ENCODE measurements at regions not wholly inside any gene's neighbourhood (a gene's known extent, or its start where the extent isn't known, plus 50 kb on each side); places are given as distances from the start of the nearest gene placed in this dataset.
"Not testable (repeated sequence)": the region's sequence is repeated elsewhere in the genome, so short reads cannot be mapped to it uniquely, and the experiment has no call there.

DNA sequence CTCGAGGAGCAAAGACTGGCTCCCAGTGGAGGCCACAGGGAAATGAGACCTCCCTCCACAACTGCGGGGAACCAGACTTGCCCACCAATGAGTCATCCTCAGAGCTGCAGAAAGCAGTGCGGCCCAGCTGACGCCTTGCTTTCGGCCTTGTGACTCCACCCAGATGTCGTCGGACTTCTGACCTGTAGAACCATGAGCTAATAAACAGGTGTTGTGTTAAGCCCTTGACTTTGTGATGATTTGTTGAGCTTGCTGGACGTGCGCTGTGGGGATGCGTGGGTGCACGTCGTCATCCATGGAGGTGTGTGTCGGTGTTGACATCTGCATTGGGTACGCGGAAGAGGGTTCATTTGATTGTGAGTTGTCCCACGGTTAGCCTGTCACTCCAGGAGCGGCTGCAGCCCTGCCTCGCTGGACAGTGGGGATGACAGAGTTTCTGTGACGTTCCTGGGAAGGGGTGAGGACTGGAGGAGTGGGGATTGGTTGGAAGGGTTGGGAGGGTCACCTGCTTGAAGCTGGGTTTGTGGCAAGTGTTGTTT, 154.1 kb downstream of the SH3BP4 start:
- DNase-seq: no peak

- peak; percentile 80 for DNase-seq
Measured at GRCh38 chr2:235106874-235107639, 155.2 kb downstream of the SH3BP4 start.

- no peak for DNase-seq
Measured at GRCh38 chr2:235107640-235107951, 155.8 kb downstream of the SH3BP4 start.

- not testable (repeated sequence) for DNase-seq
Measured at GRCh38 chr2:235109561-235109960, 157.7 kb downstream of the SH3BP4 start.

DNA sequence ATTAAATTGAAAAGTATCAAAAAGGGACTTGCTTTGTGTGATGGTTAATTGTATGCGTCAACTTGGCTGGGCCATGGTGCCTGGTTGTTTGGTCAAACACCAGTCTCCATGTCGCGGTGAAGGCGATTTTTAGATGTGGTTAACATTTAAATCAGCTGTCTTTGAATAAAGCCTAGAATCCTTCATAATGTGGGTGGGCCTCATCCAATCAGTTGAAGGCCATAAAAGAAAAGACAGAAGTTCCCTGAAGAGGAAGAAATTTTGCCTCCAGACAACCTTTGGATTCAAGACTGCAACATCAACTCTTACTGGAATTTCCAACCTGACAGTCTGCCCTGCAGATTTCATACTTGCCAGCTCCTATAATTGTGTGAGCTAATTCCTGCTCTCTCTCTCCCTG, 160.5 kb downstream of the SH3BP4 start:
- no peak for DNase-seq

DNA sequence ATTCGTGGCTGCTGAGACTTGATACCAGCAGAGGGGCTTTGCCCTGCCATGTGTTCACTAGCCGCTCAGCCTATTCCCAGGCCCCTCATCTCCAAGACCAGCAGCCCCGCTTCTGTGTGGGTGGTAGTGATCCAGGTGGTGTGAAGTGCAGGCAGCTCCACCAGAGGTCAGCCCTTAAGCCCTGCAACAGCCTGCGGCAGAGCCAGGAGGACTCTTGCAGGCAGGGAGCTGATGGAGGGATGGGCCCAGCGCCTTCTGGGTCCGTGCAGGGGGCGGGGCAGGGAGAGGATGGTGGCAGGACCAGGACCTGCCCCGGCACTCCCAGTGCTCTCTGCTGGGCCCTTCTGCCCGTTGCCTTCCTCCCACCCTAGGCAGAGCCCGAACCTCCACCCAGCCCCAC, 162.0 kb downstream of the SH3BP4 start:
- DNase-seq: no peak

GRCh38 chr2:235114286-235114685, 162.5 kb downstream of the SH3BP4 start:
- no peak for DNase-seq

DNA sequence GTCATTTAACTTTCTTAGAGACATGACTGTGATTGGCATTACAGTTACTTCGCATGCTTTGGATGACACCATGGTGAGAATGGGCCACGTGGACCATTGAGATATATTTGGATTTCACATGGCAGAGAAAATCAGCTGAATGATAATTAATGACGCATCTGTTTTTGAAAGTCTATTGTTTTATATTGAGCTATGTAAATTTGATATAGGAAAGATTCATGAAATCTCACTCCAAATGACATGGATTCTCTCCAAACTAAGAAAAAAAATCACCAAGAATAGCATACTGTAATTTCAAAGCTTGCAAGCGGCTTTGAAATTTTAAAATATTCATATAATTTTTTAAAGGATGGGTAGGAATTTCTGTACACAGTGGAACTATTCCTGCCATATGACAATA, 163.7 kb downstream of the SH3BP4 start:
- no peak for DNase-seq

DNA sequence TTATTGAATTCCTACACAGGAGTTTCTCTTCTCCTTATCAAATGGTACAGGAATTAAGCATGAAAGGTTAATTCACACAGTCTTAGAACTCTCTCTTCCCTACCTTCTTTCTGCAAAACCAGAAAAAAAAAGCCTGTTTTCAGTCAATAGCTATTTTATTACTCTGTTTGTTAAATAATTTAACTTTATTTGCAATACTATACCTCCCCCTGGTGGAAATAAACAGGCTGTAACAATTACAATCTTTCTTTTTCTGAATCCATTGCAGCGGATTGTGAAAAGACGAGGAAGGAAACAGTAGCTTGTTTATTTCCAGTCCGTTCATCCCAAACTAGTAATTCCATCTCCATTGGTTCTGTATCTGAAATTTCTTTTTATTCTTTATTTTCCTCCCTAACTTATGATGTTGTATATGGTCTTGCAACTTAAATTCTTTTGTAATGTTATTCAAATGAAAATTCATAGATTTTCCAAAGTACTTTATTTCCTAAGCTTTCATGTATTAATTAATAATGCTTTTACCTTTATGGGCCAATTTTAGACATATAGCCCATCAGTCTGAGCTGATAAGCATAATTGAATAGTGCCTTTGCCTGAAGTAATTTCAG, 165.2 kb downstream of the SH3BP4 start:
- DNase-seq: peak; percentile 66

- no peak for DNase-seq
Measured at GRCh38 chr2:235126768-235127167, 175.0 kb downstream of the SH3BP4 start.

GRCh38 chr2:235127931-235128330, 176.1 kb downstream of the SH3BP4 start:
- no peak for DNase-seq

DNA sequence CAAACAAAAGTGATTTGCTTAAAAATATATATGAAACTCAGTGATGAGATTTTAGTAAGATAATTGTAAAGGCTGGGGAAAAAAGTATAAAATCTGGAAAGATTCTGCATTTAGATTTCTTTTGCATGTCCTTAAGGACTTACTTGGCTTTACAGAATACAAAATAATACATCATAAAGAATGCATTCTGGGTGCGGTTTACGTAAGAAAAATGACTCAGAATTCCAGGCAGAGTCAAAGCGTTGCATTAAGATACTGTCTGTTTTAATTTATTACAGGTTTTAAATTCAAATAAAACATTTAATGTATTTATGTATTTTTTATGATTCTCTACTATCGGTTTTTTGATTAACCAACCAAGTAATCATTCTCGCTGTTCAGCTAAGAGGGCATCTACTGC, 178.0 kb downstream of the SH3BP4 start:
- DNase-seq: no peak

DNA sequence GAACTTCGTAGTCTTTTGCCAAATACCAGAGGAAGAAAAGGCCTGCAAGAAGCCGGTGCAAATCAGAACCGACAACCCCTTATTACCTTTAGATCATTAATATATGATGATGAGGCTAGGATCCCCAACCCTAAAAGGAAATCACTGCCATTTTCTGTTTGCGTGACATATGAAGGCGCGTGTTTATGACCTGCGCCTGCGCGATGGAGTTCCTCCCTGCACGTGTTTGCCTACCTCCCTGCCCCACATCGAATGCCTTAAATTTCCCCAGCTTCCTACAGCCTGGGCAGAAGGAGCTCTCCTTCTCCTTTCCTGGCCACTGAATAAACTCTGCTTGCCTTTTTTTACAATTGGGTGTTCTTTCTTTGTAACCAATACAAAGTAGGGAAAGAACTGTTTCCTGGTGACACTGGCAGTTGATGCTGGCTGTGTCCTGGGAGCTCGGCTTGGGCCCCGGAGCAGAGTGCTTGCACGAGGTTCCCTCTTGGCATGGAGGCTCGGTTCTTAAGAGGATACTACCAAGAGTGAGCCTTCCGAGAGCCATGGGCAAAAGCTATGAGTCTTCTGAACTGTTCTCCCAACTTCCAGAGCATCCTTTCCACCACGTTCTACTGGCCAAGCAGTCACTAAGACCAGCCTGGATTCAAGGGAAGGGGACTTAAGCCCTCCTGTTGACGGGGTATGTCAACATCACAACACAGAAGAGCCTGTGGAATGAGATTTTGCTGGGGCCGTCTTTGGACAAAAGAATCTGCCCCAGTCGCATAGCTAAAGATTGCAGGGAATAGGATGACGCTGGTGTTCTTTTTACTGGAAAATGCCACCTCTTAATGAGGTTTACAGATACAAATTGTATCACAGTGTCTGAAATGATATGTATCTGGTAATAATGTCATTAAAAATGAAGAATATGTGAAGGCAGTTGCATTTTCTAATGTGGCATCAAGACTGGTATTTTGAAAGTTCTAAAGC, 179.8 kb downstream of the SH3BP4 start:
- peak; percentile 35 for DNase-seq

GRCh38 chr2:235132651-235133050, 180.8 kb downstream of the SH3BP4 start:
- DNase-seq: no peak

GRCh38 chr2:235133837-235134236, 182.0 kb downstream of the SH3BP4 start:
- DNase-seq: no peak

DNA sequence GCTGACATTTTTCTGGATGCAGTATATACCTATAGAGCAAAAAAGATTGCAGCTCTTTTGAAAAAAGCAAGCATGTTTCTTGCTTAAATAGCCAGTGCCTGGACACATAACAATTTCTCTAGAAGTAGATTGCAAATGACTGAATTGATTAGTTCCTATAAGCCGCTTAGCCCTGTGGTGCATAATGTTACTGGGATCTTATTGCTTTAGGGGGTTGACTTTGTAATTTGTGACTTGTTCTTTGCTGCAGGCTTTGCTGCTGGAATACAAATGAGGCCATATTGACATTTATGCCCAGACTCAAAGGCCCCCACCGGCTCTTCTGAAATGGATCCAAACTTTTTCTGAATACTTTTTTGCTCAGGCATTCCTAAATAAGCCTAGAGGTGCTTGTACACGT, 182.6 kb downstream of the SH3BP4 start:
- no peak for DNase-seq

DNA sequence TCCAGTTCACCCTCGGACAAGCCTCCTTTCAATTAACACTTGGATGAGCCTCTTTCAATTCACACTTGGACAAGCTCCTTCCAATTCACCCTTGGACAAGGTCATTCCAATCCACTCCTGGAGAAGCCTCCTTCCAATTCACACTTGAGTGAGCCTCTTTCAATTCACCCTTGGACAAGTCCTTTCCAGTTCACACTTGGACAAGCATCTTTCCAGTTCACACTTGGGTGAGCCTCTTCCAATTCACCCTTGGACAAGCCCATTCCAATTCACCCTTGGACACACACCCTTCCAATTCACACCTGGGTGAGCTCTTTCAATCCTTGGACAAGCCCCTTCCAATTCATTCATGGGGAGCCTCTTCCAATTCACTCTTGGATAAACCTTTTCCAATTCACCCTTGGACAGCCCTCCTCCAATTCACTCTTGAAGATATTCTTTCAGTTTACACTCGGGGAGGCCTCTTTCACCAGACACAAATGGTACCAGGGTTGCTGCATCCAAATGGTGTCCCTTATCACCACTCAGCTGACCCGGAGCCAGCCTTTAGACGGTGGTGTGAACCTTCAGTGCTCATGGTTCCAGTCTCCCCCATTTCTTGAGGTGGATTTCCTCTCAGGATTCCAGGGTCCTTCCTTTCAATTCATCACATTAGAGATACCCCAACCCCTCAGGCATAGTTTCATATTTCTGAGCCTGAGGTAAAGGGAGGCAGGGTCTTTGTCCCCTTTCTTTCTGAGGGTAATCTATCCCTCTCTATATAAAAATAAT, 183.6 kb downstream of the SH3BP4 start:
- no peak for DNase-seq

DNA sequence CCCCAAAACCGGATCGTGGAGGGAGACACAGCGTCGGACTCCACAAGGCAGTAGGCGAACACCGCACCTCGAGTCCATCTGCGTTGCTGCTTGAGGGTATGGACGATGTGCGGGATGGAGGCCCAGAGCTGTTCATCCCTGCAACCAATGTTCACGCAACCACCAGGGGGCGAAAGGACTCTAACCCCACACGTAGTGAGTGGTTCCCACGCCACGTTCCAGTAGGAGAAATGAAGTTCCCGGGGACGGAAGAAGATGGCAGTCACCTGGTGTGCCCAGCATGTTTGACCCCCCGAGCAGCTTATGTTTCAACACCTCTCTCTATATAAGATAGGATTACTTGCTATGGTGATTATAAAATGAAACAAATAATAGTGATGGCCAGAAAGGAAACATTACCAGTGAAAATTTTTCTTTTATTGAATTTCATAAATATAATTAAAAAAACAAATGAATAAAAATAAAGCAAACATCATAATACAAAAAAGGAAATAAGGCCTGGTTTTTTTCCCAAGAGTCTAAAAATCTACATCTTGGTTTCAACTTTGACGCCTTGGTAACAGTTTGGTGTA, 184.3 kb downstream of the SH3BP4 start:
- DNase-seq: peak; percentile 72

DNA sequence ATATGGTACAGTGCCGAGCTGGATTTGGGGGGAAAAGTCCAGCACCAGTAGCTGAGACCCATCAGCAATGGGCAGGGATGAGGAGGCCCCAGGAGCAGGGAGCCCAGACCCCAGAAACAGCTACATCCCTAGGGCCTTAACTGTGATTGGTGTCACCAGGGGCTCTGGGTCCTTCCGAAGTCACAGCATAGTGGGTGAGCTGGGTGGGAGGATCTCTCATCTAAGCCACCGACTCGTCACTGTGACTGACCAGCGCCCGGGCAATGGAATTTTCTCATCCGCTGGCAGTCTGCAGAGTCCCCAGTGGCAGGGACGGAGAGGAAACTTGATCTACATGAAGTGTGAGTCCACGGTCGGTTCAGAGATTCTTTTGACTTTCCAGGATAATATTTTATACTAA, 186.5 kb downstream of the SH3BP4 start:
- DNase-seq: no peak

GRCh38 chr2:235139956-235140800, 188.4 kb downstream of the SH3BP4 start:
- DNase-seq: no peak

DNA sequence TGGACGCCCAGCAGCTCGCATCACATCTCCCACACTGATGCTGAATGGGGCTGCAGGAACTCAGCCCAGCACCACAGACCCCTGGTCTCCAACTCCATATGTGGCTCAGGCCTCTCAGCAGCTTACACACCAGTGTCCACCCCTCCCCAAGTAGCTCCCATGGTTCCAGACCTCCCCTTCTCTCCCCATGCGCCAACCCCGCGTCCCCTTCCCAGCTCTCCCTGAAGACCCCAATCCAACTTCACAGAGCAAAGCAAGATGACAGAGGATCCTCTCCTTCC, 188.9 kb downstream of the SH3BP4 start:
- no peak for DNase-seq
